Spleen (tissue), 7 donors: ENCODE measurements at regions not wholly inside any gene's neighbourhood (a gene's known extent, or its start where the extent isn't known, plus 50 kb on each side); places are given as distances from the start of the nearest gene placed in this dataset.

Source experiments
- CTCF ChIP-seq, 11 experiments: fragments of 200-600 bp in 7 of 11; fragments of 450-650 bp in 4 of 11; sonication (generic) in 4 of 11; IDR thresholded peaks in 8 of 11; conservative IDR thresholded peaks in 3 of 11; 1 replicate in 7 of 11; 2 replicates in 4 of 11; pipeline versions ENCODE4 v1.4.0 to v1.8.0; 2016 to 2021; ENCODE audit warnings: antibody characterized with exemption in 11 of 11, inconsistent platforms in 4 of 11, mild to moderate bottlenecking in 1 of 11
- POLR2A ChIP-seq, 3 donors: fragments of 450-650 bp; IDR thresholded peaks; one replicate each; pipeline ENCODE4 v1.5.1; 2017; ENCODE audit warnings: antibody characterized with exemption in 3 of 3, mild to moderate bottlenecking in 1 of 3
- POLR2AphosphoS5 ChIP-seq, 3 donors: sonication (generic); formaldehyde crosslinking; IDR thresholded peaks; one replicate each; pipeline ENCODE4 v1.5.1; 2017; ENCODE audit warnings: antibody characterized with exemption in 3 of 3
- donor health status: DM: no; HTN: no; CAD: no; lungs with moderate emphysema.
- donor health status: DM: no; HTN: no; CAD: no.
- donor health status: DM: no; HTN: no; CAD: no.

GRCh38 chr9:82271106-82271561 is 282.6 kb downstream of the SPATA31D1 start:
- TF ChIP-seq CTCF (IDR thresholded peaks at IDR 0.05 in 8 of 11, conservative IDR thresholded peaks at IDR 0.05 in 3 of 11) (no peak), POLR2A (IDR thresholded peaks at IDR 0.05) (no peak), POLR2AphosphoS5 (IDR thresholded peaks at IDR 0.05) (no peak)
